ENCODE measurements at regions not wholly inside any gene's neighbourhood (a gene's known extent, or its start where the extent isn't known, plus 50 kb on each side); places are given as distances from the start of the nearest gene placed in this dataset.

DNA sequence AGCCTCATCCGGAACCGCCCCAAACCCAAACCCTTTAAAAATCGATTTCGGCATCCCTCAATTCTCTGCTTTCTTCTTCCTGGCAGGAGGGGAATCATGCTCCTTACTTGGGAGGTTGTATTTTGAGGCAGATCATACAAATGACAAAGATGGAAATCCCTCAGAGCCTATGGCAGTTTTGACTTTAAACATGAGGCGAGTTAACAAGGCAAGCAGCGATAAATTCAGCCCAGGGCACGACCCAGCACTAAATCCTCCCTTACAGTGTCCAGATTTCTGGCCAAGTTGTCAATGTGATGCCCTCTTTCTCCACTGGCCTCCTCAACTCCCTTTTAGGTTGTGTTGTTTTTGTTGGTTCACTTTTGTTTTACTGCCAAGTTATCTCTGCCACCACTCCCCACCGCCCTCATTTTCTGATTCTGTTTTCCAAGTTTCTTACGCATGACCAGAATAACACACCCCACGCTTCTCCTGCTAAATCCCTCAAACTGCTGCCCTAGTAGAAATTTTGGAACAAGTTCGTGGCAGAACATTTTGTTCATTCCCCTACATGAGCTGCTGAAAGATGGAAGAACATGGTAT, 68.3 kb downstream of the CTAGE1 start:
- TF ChIP-seq, protein P1, sequence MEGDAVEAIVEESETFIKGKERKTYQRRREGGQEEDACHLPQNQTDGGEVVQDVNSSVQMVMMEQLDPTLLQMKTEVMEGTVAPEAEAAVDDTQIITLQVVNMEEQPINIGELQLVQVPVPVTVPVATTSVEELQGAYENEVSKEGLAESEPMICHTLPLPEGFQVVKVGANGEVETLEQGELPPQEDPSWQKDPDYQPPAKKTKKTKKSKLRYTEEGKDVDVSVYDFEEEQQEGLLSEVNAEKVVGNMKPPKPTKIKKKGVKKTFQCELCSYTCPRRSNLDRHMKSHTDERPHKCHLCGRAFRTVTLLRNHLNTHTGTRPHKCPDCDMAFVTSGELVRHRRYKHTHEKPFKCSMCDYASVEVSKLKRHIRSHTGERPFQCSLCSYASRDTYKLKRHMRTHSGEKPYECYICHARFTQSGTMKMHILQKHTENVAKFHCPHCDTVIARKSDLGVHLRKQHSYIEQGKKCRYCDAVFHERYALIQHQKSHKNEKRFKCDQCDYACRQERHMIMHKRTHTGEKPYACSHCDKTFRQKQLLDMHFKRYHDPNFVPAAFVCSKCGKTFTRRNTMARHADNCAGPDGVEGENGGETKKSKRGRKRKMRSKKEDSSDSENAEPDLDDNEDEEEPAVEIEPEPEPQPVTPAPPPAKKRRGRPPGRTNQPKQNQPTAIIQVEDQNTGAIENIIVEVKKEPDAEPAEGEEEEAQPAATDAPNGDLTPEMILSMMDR (IDR thresholded peaks at IDR 0.05) = no peak
- TF ChIP-seq POLR2A (IDR thresholded peaks at IDR 0.05) (no peak), POLR2AphosphoS5 (IDR thresholded peaks at IDR 0.05) (no peak)
